ENCODE measurements at regions not wholly inside any gene's neighbourhood (a gene's known extent, or its start where the extent isn't known, plus 50 kb on each side); places are given as distances from the start of the nearest gene placed in this dataset.
"Not testable (repeated sequence)": the region's sequence is repeated elsewhere in the genome, so short reads cannot be mapped to it uniquely, and the experiment has no call there.

DNA sequence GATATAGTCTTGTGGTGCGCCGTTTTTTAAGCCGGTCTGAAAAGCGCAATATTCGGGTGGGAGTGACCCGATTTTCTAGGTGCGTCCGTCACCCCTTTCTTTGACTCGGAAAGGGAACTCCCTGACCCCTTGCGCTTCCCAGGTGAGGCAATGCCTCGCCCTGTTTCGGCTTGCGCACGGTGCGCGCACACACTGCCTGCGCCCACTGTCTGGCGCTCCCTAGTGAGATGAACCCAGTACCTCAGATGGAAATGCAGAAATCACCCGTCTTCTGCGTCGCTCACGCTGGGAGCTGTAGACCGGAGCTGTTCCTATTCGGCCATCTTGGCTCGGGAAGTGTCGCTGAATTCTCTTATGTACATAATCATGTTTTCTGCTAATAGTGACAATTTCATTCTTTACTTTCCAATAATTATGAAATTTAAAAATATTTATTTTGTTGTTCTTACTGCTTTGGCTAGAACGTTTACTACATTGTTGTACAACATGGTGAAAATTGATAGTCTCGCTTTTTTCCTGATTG, 61.2 kb upstream of the MINDY3 start:
- DNase-seq = peak; percentile 31

DNA sequence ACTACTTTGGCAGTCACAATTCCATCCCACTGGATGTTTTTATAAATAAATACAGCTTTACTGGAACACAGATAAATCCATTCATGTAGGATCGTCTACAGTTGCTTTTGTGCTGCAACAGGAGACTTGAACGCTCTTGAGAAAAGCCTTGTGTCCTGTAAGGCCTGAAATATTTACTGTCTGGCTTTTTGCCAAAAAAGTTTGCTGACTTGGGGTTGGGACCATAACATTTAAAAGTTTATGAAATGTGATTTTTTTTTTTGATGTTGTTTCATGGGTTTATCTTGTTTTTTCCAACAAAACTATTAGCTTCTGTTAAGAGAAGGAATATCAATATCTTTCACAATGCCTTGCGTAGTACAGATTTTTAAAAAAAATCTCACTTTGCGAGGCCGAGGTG, 71.1 kb upstream of the MINDY3 start:
- DNase-seq = no peak

DNA sequence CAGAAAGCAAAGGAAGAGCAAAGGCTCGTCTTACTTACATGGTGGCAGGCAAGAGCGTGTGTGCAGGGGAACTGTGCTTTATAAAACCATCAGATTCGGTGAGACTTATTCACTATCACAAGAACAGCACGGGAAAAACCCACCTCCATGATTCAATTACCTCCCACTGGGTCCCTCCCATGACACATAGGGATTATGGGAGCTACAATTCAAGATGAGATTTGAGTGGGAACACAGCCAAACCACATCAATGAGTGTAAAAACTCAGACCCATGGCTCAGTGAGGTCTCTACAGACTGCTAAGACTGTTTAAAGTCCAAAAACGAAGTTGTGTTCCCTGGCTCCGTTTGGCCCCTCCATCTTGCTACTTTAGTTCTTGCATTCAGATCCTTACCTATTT, 79.2 kb upstream of the MINDY3 start:
- not testable (repeated sequence) for DNase-seq

DNA sequence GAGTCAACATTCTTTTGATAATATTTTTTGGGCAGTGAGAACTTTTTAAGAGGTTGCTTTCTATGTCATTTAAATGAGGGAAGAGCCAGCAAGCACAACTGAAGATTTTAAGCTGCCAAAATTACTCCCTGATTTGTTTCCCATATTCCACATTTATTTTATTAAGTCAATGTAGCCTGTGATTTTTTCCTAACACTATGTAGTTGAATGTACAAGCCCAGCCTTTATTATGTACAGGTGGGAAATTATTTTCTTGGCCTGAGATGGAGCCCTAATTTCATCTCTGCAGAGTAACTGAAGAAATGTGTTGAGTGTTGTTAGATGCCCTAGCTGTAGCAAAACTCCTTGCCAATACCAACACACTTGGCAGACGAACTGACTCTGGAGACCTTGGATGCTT, 83.1 kb upstream of the MINDY3 start:
- no peak for DNase-seq

DNA sequence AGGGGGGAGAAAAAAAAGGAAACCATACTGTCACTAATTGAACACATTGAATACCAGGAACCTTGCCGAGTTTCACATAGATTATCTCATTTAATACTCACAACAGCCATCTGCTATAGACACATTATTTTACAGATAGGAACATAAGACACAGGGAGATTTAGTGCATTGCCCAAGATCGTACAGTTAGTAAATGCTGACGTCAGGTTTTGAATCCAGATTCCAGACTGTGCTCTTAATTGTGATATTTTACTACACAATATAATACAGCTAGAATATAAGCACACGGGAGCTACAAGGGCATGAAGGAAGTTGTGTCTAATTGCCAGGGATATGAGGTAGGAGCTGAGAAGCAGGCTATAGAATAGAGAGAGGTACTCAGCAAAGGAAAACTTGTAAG, 93.9 kb upstream of the MINDY3 start:
- DNase-seq = no peak

DNA sequence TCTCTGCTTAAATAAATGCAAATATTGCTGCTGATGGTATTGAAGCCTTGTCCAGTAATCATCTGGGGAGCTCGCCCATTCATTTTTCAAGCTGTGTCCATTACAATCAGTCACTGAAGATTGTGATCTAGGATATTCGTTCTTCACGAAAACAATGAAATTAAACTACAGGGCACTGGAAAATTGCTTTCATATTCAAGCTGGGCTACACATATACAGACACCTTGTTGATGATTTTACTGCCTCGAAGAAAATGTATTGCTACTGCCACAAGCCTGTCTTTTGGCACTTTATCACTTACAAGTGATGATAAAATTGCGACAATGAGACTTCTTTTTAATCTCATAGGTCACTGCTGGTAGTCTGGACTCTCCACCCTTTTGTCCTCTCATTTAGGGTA, 100.0 kb upstream of the MINDY3 start:
- DNase-seq = no peak

DNA sequence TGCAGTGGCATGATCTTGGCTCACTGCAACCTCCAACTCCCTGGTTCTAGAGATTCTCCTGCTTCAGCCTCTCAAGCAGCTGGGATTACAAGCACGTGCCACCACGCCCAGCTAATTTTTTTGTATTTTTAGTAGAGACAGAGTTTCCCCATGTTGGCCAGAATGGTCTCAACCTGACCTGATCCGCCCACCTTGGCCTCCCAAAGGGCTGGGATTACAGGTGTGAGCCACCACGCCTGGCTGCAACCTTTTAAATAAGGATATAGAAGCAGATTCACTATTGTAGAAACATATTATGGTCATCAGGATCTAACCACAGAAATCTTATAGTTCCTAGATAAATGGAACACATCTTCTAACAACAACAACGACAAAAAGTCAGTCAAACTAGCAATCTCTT, 112.4 kb upstream of the MINDY3 start:
- DNase-seq = not testable (repeated sequence)

DNA sequence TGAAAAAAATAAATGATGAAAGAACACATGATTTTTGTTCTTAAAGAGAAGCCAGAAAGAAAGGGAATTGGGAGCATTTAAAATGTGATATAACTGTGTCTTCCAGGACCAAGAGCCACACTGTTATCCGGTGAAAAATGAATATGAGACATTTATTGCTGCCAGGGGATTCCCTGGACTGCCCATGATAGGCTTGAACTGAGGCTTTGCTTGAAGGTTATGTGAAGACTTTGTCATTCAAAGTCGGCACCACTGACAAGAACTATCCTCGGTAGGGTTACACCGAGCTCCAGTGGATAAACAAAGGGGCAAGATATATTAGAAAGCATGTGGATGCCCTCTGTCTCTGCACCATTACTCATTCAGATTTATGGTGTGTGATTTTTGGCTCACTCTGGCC, 125.4 kb upstream of the MINDY3 start:
- no peak for DNase-seq

DNA sequence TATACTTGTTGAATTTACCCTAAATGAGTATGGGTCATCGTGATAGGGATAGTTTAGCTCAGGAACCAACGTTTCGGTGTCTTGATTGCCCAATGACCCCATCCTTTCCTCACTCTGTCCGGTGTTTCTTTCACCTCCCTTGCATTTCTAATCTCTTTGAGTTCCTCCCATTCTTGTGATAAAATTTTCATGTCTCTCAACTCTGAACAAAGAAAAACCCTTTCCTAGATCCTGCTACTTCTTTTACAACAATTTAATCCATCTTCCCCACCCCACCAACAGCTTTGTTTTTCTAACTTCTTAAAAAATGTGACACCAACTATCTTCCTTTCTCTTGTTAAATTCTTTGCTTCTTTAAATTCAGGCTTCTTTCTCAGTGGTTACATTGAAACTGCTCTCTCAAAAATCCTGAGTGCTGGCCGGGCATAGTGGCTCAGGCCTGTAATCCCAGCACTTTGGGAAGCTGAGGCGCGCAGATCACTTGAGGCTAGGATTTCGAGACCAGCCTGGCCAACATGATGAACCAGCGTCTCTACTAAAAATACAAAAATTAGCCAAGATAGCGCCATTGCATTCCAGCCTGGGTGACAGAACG, 130.3 kb upstream of the MINDY3 start:
- no peak for DNase-seq

DNA sequence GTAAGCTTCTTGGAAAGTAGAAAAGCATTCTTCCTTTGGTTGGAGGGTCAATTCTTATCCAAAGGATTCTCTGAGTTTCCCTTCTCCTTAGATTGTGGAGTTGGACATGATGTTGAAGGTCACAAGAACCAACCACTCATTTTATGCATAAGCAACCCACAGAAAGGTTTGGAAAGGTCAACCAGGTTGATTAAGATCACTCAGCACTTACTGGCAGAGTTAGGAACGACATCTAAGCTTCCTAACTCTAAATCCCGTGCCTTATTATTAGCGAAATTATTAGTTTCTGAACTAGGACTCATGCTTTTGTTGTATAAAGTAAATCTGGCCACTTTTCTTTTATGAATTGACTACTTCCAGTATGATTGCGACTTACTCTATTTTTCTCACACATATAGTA, 137.0 kb upstream of the MINDY3 start:
- DNase-seq = no peak

DNA sequence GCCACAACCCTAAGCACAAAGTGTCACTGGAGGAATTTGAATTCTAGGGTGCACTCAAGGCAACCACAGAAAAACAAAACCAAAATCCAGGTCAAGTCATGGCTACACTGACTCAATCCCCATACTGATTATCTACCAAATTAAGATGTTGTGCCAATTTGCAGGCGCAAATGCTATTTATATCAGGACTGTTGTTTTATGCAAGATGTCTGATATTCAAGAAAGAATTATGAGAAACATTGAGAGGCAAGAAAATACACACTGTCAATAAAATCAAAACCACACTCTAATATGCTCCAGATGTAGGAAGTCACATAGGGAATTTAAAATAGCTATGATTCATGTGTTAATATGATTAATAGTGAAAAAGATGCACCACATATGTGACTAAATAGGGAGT, 141.3 kb upstream of the MINDY3 start:
- DNase-seq = no peak

DNA sequence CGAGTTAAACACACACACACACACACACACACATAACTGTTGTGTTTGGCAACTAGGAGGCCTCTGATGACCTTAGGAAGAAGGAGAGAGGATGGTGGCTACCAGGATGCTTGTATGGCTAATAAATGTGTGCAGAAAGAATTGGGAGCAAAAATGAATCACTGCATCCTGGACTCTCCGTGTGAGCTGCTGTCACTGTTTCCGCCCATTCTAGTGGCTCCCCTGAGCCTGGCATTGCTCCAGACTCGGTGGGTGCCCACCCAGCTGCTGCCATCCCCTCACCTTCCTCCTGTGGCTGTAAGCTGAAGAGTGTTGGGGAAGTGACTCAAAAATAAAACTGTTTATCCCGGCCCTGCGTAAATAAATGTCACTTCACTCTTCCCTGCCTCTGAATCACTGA, 149.5 kb upstream of the MINDY3 start:
- DNase-seq = no peak

DNA sequence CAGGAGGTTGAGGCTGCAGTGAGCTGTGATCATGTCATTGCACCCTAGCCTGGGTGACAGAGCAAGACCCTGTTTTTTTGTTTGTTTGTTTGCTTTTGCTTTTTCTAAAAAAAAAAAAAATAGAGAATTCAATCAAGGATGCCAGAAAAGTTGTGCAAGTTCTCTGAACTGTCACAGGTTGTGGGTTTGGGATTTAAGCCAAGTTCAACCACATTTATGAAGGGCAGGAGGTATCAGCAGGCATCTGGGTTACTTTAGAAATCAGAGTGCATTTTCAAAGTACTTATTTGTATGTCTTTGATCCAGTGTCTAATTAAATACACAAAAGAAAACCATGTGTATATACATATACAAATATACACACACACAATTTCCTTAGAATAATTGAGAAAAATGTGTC, 151.2 kb upstream of the MINDY3 start:
- DNase-seq = no peak

DNA sequence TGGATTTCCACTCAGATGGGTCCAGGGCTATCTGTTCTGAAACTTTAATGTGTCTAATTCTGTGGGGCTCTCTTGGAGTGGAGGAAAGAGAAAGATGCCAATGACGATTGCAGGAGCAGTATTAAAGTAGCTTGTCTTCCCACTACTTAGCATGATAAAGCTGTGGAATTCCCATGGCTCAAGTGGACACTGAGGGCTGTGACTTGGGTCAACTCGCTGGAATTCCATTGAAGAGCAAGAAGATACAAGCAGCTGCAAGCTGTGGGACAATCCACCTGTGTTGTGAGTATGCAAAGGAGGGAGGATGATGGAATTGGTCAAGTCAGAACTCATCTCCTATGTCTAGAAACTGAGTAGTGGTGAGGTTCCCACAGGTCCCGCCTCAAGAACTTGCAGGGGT, 154.2 kb upstream of the MINDY3 start:
- no peak for DNase-seq

DNA sequence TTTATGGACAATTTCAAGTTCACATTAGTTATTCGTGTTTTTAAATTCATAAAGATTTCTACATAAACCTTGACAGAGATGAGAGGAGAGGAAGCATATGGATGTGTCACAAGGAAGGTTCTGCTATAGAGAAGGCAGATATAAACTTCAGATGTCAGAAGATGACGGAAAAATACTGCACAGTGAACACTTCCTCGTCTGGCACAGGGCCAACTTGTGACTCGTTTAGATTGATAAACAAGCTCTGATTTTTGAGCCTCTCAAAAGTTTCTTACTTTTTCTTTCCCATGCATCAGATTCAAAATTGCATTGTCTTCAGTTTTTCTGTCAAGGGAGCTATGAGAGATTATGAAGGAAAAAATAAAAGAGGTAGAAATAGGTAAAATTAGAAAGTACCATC, 156.4 kb upstream of the MINDY3 start:
- no peak for DNase-seq

DNA sequence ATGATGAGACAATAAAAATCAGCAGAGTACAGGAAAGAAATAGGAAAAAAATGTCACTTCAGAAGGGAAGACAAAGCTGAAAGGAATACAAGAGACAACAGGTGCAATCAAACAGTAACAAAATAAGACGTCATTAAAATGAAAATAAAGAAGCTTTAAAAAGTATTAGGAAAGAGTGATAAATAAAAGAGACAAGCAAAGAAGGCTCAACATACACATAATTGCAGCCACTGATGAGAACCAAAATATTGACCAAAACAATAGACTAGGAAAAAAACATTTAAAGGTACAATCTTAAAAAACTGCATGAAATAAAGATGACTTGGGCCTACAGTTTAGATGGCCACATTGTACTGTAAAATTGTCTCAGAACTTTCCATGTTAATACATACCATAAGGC, 160.5 kb upstream of the MINDY3 start:
- DNase-seq = no peak

DNA sequence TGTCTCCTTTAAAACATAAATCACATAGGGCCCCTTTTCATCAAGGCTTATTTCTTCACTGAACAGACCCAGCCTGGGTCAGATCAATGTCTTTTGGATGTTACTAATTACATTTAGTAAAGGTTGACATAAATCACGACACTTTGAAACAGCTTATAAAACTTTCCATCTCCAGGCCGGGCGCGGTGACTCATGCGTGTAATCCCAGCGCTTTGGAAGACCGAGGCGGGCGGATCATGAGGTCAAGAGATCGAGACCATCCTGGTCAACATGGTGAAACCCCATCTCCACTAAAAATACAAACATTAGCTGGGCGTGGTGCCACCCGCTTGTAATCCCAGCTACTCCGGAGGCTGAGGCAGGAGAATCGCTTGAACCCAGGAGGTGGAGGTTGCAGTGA, 166.5 kb upstream of the MINDY3 start:
- DNase-seq = not testable (repeated sequence)

DNA sequence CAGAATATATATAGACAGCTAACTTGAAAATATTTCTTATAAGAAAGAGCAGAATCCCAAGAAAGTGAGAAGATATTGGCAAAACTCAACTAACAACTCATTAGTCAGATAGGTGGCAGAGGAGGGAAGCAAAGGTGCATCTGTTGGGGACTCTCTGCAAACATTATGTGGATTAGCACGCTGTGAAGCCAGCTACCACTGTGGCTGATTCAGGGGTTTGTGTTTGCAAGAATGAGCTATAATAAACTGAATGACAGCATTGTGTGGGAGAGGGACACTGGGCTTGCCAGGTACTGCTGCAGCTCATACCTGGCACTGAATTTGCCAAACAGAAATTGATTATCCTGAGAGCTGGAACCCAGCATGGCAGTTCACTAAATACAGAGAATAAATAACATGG, 170.3 kb upstream of the MINDY3 start:
- DNase-seq = no peak

DNA sequence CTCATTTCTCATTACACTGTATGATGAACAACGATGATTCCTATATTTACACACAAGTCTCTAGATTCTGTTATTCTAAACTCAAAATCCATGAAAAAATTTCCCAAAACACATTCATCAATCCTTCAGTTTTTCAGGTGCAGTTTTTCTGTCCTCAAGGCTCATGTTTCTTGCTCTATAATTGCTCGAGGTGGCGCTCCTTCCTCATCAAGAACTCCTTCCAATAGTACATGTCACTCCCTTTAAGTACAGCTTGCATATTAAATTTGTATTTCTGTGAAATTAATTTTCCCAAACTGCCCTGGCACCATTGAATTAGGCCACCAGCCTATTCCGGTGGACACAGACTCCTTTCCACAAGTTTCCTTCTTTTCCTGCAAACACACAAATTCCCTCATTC, 188.7 kb upstream of the MINDY3 start:
- peak; percentile 29 for DNase-seq

DNA sequence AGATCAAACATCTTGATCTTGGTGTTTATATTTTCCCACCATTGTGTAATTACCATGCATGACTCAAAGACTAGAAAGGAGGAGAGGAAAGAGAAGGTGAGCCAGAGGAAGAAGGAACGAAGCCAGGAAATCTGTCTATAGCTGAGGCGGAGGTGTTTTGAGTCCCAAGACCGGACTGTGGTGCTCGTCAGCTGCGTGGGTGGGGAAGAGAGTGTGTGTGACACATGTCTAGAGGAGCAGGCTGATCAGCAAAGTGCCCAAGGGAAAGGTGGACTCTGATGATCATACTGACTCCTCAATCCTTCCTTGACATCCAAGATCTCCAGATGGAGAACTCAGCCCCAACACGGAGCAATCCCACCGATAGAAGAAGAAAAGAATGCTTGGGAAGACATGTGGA, 189.5 kb upstream of the MINDY3 start:
- DNase-seq = no peak

DNA sequence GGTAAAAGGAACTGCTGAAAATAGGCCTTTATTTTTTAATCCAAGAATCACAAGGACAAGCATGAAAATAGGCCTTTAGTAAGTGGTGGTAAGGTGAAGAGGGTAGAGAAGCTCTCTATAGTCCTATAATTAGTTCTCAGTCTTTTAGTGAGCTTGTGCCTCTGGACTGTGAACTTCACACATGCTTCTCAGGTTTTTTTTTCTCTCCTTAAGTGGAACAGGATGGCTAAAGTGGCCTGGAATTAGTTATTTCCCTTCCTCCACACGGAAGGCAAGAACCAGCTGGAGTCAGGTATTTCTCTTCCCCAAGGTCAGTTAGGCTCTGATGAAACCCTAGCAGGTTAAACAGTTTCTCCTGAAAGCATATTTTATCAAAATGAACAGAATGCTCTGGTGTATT, 203.0 kb upstream of the MINDY3 start:
- no peak for DNase-seq

DNA sequence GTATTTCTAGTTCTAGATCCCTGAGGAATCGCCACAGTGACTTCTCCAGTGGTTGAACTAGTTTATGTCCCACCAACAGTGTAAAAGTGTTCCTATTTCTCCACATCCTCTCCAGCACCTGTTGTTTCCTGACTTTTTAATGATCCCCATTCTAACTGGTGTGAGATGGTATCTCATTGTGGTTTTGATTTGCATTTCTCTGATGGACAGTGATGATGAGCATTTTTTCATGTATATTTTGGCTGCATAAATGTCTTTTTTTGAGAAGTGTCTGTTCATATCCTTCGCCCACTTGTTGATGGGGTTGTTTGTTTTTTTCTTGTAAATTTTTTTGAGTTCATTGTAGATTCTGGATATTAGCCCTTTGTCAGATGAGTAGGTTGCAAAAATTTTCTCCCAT, 223.2 kb upstream of the MINDY3 start:
- DNase-seq = not testable (repeated sequence)

DNA sequence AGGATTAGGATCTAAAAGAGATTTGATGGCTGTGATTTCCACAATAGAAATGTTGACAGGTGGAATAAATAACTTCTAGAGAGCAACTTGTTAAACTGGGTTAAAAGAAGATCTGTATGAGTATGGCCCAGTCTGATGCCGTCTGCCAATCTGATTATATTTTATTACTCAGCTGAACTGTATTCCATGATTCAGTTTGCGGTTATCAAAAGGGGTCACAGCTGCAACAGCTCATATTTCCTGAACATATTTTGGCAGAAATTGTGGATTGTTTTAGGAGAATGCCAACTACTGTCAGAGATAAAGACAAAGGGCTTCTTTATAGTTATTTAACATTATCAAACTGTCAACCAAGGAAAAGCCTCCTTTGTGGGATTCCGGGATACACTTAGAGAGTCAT, 244.8 kb upstream of the MINDY3 start:
- DNase-seq = no peak

DNA sequence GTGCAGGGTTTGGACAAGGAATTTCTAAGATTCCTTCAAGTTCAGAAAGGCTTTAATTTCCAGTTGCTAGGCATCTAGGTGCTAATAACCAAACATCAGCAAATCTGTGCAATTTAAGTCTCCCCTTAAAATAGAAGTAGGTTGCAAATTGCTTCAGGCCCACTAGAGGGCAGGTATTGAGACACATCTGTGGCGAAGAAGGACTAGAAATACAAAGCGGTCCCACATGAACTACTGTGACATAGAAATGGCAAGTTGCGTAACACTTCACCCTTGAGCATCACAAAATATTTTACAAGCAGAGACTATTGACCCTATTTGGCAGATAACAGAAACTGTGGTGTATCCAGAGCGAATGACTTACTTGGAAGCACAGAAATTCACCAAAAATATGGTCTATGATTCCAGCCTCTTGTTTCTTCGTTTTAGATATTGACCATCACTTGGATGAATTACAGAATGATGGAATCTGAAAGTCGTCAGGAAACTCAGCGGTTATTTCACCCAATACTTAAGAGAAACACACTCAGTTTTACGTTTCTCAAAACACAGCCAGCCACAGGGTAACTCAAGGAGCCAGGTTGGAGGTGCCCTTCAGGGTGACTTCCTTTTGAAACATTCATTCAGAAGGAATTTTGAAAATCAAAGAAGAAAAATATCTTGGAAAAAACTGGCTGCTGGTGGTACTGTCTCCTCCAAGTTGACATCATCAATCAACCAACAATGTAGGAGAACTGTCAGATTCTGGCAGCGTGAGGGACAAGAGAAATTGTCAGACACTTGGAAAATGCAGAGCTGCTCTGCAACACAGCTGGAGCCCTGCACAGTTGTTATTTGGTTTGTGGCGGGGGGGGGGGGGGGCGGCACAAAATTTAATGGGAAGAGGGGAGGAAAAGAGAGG, 256.3 kb upstream of the MINDY3 start:
- peak; percentile 70 for DNase-seq

DNA sequence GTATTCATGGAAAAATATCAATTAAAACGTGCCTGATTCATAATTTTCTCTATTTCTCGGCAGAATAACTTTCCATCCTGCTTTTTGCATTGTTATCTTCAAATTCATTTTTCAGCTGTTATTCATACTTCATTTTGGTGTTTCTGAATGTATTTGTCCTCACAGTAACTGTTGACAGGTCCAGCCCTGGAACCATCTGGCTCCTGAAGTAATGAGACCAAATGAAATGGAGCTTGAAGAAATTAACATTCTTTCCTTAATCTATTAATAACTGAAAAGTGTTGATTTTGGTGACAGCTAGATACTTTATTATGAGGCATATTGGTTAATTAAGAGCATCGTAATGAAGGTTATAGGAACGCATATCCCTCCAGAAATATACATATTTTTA, 257.0 kb upstream of the MINDY3 start:
- DNase-seq = no peak
